Right lung (tissue), 2 donors: ENCODE measurements at regions not wholly inside any gene's neighbourhood (a gene's known extent, or its start where the extent isn't known, plus 50 kb on each side); places are given as distances from the start of the nearest gene placed in this dataset.
"Not testable (repeated sequence)": the region's sequence is repeated elsewhere in the genome, so short reads cannot be mapped to it uniquely, and the experiment has no call there.

ENCODE experiments used
- DNase-seq, 2 donors: peaks; one replicate each; pipeline ENCODE4 v3.0.0-alpha.2; 2013

GRCh38 chr5:28808967-28809810 is 1770.8 kb upstream of the CDH9 start:
- DNase-seq = no peak

GRCh38 chr5:28807195-28807729 is 1768.9 kb upstream of the CDH9 start:
- DNase-seq = no peak

- not testable (repeated sequence) for DNase-seq
These were observed 1760.6 kb upstream of the CDH9 start for GRCh38 chr5:28799035-28799434.

- DNase-seq = no peak
These were observed 1750.6 kb upstream of the CDH9 start for GRCh38 chr5:28788954-28789353.

GRCh38 chr5:28780083-28780692 is 1741.8 kb upstream of the CDH9 start:
- no peak for DNase-seq

- no peak for DNase-seq
These were observed 1740.9 kb upstream of the CDH9 start for GRCh38 chr5:28779161-28779754.

GRCh38 chr5:28770307-28770706 is 1731.9 kb upstream of the CDH9 start:
- no peak for DNase-seq

GRCh38 chr5:28766565-28767158 is 1728.3 kb upstream of the CDH9 start:
- peak; percentile 16 to 21 for DNase-seq

GRCh38 chr5:28751396-28751795 is 1713.0 kb upstream of the CDH9 start:
- no peak for DNase-seq

- no peak for DNase-seq
These were observed 1711.9 kb upstream of the CDH9 start for GRCh38 chr5:28750251-28750650.

- DNase-seq = no peak
These were observed 1710.1 kb upstream of the CDH9 start for GRCh38 chr5:28748446-28748845.

GRCh38 chr5:28743716-28744110 is 1705.3 kb upstream of the CDH9 start:
- no peak for DNase-seq

- no peak for DNase-seq
These were observed 1704.8 kb upstream of the CDH9 start for GRCh38 chr5:28743025-28743715.

GRCh38 chr5:28737682-28738081 is 1699.3 kb upstream of the CDH9 start:
- no peak for DNase-seq

GRCh38 chr5:28737222-28737621 is 1698.8 kb upstream of the CDH9 start:
- no peak for DNase-seq

- no peak for DNase-seq
These were observed 1696.0 kb upstream of the CDH9 start for GRCh38 chr5:28734396-28734795.

- DNase-seq = no peak
These were observed 1690.7 kb upstream of the CDH9 start for GRCh38 chr5:28729067-28729466.

- DNase-seq = no peak
These were observed 1688.4 kb upstream of the CDH9 start for GRCh38 chr5:28726815-28727214.

- DNase-seq = no peak
These were observed 1686.6 kb upstream of the CDH9 start for GRCh38 chr5:28725001-28725400.

- no peak for DNase-seq
These were observed 1676.7 kb upstream of the CDH9 start for GRCh38 chr5:28714907-28715698.

- no peak for DNase-seq
These were observed 1672.0 kb upstream of the CDH9 start for GRCh38 chr5:28710360-28710759.
